ENCODE measurements at regions not wholly inside any gene's neighbourhood (a gene's known extent, or its start where the extent isn't known, plus 50 kb on each side); places are given as distances from the start of the nearest gene placed in this dataset.

DNA sequence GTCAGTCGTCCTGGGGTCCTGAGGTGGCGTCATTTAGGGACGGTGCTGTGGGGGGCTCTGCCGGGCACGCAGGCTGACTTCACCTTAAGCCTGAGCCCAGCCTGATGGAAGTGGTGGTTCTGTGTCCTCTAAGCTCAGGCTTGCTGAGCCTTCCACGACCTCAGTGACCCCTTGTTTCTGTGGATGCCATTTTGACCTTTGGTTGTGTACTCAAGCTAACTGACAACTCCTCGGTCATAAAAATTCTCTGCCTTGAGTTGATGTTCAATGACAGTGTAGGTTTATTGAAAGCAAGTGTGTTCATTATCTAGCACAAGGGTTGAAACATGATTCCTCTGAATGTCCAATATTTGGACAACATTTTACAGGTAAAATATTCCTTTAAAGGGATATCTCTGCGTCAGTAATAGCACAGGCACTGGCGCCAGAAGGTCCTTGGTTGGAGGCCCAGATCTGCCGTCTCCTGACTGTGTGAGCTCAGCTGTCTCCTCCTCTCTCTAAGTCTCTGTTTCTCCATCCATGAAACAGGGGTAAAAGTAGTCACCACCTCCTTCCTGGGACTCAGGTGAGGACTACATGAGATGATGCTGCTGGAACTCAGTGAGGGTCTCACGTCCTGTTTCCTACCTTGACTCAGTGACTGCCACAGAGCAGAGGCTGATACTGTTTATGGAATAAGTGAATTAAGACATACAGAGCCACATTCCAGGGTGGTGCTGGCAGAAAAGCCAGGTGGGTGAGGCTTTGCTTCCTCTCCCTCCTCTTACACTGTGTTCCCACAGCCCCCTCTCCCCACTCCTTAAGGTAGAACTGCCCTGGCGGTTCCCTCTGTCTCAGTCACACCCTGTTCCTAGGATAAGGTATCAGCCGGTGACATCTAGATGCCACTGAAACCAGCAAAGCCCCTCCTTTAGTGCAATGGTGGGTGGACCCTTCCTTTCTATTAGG is 75.7 kb downstream of the IRF8 start:
- no peak for FAIRE-seq
- BruUV-seq (replicated peaks) = no TSS peak
- SMC1A ChIA-PET (ENCODE audit: uncharacterized antibody, unreplicated experiment) = interaction anchor here (0.6 to 1.4 kb wide), 5 partner anchors 12 to 153 kb away, joined by 3 to 7 read pairs (median 3); no protein-coding TSS in a partner anchor
- TF ChIP-seq SIN3A (IDR thresholded peaks at IDR 0.05; ENCODE audit: low read depth, low read length) (no peak), DPF2 (IDR thresholded peaks at IDR 0.05) (no peak), POLR2AphosphoS5 (IDR thresholded peaks at IDR 0.05; ENCODE audit: low read length) (no peak), STAT1 (conservative IDR thresholded peaks at IDR 0.05) (no peak), RAD51 (IDR thresholded peaks at IDR 0.05) (no peak), RBBP5 (conservative IDR thresholded peaks at IDR 0.05) (no peak), BCL11A (IDR thresholded peaks at IDR 0.05; ENCODE audit: low read depth, low read length) (no peak), TARDBP (IDR thresholded peaks at IDR 0.05; ENCODE audit: borderline replicate concordance) (no peak), FOXM1 (IDR thresholded peaks at IDR 0.05; ENCODE audit: low read depth, low read length) (no peak)
- TF ChIP-seq, protein P1, sequence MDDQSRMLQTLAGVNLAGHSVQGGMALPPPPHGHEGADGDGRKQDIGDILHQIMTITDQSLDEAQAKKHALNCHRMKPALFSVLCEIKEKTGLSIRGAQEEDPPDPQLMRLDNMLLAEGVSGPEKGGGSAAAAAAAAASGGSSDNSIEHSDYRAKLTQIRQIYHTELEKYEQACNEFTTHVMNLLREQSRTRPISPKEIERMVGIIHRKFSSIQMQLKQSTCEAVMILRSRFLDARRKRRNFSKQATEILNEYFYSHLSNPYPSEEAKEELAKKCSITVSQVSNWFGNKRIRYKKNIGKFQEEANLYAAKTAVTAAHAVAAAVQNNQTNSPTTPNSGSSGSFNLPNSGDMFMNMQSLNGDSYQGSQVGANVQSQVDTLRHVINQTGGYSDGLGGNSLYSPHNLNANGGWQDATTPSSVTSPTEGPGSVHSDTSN (IDR thresholded peaks at IDR 0.05; ENCODE audit: insufficient replicate concordance, low read depth, low read length) = no peak
- TF ChIP-seq, protein P2, sequence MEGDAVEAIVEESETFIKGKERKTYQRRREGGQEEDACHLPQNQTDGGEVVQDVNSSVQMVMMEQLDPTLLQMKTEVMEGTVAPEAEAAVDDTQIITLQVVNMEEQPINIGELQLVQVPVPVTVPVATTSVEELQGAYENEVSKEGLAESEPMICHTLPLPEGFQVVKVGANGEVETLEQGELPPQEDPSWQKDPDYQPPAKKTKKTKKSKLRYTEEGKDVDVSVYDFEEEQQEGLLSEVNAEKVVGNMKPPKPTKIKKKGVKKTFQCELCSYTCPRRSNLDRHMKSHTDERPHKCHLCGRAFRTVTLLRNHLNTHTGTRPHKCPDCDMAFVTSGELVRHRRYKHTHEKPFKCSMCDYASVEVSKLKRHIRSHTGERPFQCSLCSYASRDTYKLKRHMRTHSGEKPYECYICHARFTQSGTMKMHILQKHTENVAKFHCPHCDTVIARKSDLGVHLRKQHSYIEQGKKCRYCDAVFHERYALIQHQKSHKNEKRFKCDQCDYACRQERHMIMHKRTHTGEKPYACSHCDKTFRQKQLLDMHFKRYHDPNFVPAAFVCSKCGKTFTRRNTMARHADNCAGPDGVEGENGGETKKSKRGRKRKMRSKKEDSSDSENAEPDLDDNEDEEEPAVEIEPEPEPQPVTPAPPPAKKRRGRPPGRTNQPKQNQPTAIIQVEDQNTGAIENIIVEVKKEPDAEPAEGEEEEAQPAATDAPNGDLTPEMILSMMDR (IDR thresholded peaks at IDR 0.05 in 2 of 3, conservative IDR thresholded peaks at IDR 0.05 in 1 of 3; ENCODE audit: control insufficient read depth in 2 of 3, extremely low read depth in 1 of 3, insufficient read depth in 1 of 3, low read depth in 3 of 3, low read length in 3 of 3) = no peak
- TF ChIP-seq, protein P3, sequence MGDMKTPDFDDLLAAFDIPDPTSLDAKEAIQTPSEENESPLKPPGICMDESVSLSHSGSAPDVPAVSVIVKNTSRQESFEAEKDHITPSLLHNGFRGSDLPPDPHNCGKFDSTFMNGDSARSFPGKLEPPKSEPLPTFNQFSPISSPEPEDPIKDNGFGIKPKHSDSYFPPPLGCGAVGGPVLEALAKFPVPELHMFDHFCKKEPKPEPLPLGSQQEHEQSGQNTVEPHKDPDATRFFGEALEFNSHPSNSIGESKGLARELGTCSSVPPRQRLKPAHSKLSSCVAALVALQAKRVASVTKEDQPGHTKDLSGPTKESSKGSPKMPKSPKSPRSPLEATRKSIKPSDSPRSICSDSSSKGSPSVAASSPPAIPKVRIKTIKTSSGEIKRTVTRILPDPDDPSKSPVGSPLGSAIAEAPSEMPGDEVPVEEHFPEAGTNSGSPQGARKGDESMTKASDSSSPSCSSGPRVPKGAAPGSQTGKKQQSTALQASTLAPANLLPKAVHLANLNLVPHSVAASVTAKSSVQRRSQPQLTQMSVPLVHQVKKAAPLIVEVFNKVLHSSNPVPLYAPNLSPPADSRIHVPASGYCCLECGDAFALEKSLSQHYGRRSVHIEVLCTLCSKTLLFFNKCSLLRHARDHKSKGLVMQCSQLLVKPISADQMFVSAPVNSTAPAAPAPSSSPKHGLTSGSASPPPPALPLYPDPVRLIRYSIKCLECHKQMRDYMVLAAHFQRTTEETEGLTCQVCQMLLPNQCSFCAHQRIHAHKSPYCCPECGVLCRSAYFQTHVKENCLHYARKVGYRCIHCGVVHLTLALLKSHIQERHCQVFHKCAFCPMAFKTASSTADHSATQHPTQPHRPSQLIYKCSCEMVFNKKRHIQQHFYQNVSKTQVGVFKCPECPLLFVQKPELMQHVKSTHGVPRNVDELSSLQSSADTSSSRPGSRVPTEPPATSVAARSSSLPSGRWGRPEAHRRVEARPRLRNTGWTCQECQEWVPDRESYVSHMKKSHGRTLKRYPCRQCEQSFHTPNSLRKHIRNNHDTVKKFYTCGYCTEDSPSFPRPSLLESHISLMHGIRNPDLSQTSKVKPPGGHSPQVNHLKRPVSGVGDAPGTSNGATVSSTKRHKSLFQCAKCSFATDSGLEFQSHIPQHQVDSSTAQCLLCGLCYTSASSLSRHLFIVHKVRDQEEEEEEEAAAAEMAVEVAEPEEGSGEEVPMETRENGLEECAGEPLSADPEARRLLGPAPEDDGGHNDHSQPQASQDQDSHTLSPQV (IDR thresholded peaks at IDR 0.05) = no peak

More for the DNA sequence above, 75.7 kb downstream of the IRF8 start:
- WGBS (ENCODE audit: insufficient coverage, insufficient replicate concordance, low lambda C conversion rate, missing lambda C conversion rate) = 63% methylated on average over 13 of the region's 13 CpGs
- no peaks in the 10 kb centered on the region for H3K27me3 ChIP-seq (replicated peaks in 1 of 2; ENCODE audit: control insufficient read depth in 2 of 2, insufficient read depth in 2 of 2, low read length in 1 of 2)
- H3K4me2 ChIP-seq (ENCODE audit: control insufficient read depth, insufficient read depth) = no peak overlapping the region
- intact Hi-C loops (cut with micrococcal nuclease; ENCODE audit: unreplicated experiment) = loop anchor here (5.0 kb wide), 1 partner anchor 43 kb away; no protein-coding TSS in a partner anchor
- peaks cover 7% of the 10 kb centered on the region for H3K4me1 ChIP-seq (ENCODE audit: control insufficient read depth, insufficient read depth, low read length)
- H3K9me3 ChIP-seq (replicated peaks; ENCODE audit: control insufficient read depth, insufficient read depth, low read length) = no peaks in the 10 kb centered on the region; the same call in 2 of the 3 replicates
- H3K36me3 ChIP-seq (ENCODE audit: control insufficient read depth in 2 of 2, insufficient read depth in 2 of 2, low read length in 1 of 2) = no peaks in the 10 kb centered on the region
- H4K20me1 ChIP-seq (ENCODE audit: control insufficient read depth, insufficient read depth) = no peaks in the 10 kb centered on the region
- H3K9ac ChIP-seq (ENCODE audit: control insufficient read depth, insufficient read depth, low read length) = no peak overlapping the region
- ChIA-PET CTCF (interaction anchor here (0.7 to 6.9 kb wide), 3 partner anchors 14 to 155 kb away, joined by 3 to 60 read pairs (median 3); no protein-coding TSS in a partner anchor), POLR2A (interaction anchor here (0.6 to 1.2 kb wide), 2 partner anchors 35 to 48 kb away, joined by 4 read pairs; no protein-coding TSS in a partner anchor), RAD21 (ENCODE audit: unreplicated experiment) (interaction anchor here (0.8 to 1.2 kb wide), 2 partner anchors 19 to 76 kb away, joined by 3 to 4 read pairs; partner anchors contain the start of gene IRF8)
- no peak overlapping the region for H3K27ac ChIP-seq (ENCODE audit: control insufficient read depth, insufficient read depth)
- ATAC-seq (no peak), DNase-seq (ENCODE audit: low read depth, low spot score) (no peak)
- H2AFZ ChIP-seq (ENCODE audit: control insufficient read depth, low read depth, low read length) = no peak overlapping the region
- H3K79me2 ChIP-seq (ENCODE audit: control insufficient read depth, insufficient read depth, low read length) = no peaks in the 10 kb centered on the region
- in situ Hi-C loops (cut with MboI) = no loop called here
- H3K4me3 ChIP-seq = no peak overlapping the region

Data from GM12878 (cell line).